ENCODE measurements at regions not wholly inside any gene's neighbourhood (a gene's known extent, or its start where the extent isn't known, plus 50 kb on each side); places are given as distances from the start of the nearest gene placed in this dataset.
"Not testable (repeated sequence)": the region's sequence is repeated elsewhere in the genome, so short reads cannot be mapped to it uniquely, and the experiment has no call there.

- no peak for TF ChIP-seq HMGXB3 (CRISPR knock-in tag; IDR thresholded peaks at IDR 0.05; ENCODE audit: borderline replicate concordance)
Observed at GRCh38 chr4:57719456-57719855, 609.3 kb upstream of the IGFBP7 start (continued).

GRCh38 chr4:57714313-57714712 lies 604.1 kb upstream of the IGFBP7 start:
- in situ Hi-C loops (cut with HindIII; ENCODE audit: extremely low pct_ligation_motif_present, low pct_unique_long_range_greater_than_20kb): not testable (repeated sequence)

GRCh38 chr4:57710053-57710452 lies 599.9 kb upstream of the IGFBP7 start:
- Histone ChIP-seq H3K27me3 (ENCODE audit: control insufficient read depth in 1 of 2, insufficient read depth in 2 of 2, low read length in 2 of 2) (no peaks in the 10 kb centered on the region), H3K4me2 (ENCODE audit: low read depth, low read length) (no peak overlapping the region), H4K20me1 (ENCODE audit: insufficient read depth, low read length) (no peaks in the 10 kb centered on the region), H3K27ac (ENCODE audit: extremely low read length, insufficient read depth, low read length) (no peak overlapping the region), H3K9ac (ENCODE audit: insufficient read depth, low read depth, low read length) (no peak overlapping the region), H3K9me3 (ENCODE audit: low read length) (peaks cover 41% of the 10 kb centered on the region; the same call in 1 of the 2 replicates), H3K4me1 (ENCODE audit: insufficient read depth, low read length) (no peaks in the 10 kb centered on the region), H3K4me3 (replicated peaks in 1 of 3; ENCODE audit: insufficient read depth in 1 of 3, low read depth in 2 of 3, low read length in 3 of 3) (no peak overlapping the region), H3K36me3 (replicated peaks in 1 of 2; ENCODE audit: control insufficient read depth in 1 of 2, insufficient read depth in 2 of 2, low read length in 2 of 2) (no peaks in the 10 kb centered on the region), H3K79me2 (ENCODE audit: insufficient read depth, low read length) (no peaks in the 10 kb centered on the region), H2AFZ (ENCODE audit: low read length) (no peak overlapping the region)
- in situ Hi-C loops (cut with HindIII; ENCODE audit: extremely low pct_ligation_motif_present, low pct_unique_long_range_greater_than_20kb): no loop called here
- DNase-seq (ENCODE audit: low spot score): no peak
- ATAC-seq: no peak
- FAIRE-seq: no peak
- ChIA-PET POLR2A (no interaction called here), CTCF (ENCODE audit: low intra/inter-chr PET ratio, low total read pairs) (no interaction called here)
- 20% methylated on average over 2 of the region's 2 CpGs for WGBS (ENCODE audit: low lambda C conversion rate)
- BruUV-seq (replicated peaks): no TSS peak
- TF ChIP-seq GTF3A (CRISPR knock-in tag; conservative IDR thresholded peaks at IDR 0.05): no peak
- intact Hi-C loops (cut with micrococcal nuclease; ENCODE audit: unreplicated experiment): no loop called here

More at GRCh38 chr4:57714313-57714712, 604.1 kb upstream of the IGFBP7 start:
- H3K9ac ChIP-seq (ENCODE audit: insufficient read depth, low read depth, low read length); H3K79me2 ChIP-seq (ENCODE audit: insufficient read depth, low read length); H3K27ac ChIP-seq (ENCODE audit: extremely low read length, insufficient read depth, low read length); CTCF ChIA-PET (ENCODE audit: low intra/inter-chr PET ratio, low total read pairs); H3K36me3 ChIP-seq (replicated peaks in 1 of 2; ENCODE audit: control insufficient read depth in 1 of 2, insufficient read depth in 2 of 2, low read length in 2 of 2); H3K27me3 ChIP-seq (ENCODE audit: control insufficient read depth in 1 of 2, insufficient read depth in 2 of 2, low read length in 2 of 2); BruUV-seq (replicated peaks); POLR2A ChIA-PET; H3K4me2 ChIP-seq (ENCODE audit: low read depth, low read length); H3K4me3 ChIP-seq (replicated peaks in 1 of 3; ENCODE audit: insufficient read depth in 1 of 3, low read depth in 2 of 3, low read length in 3 of 3); FAIRE-seq; H3K4me1 ChIP-seq (ENCODE audit: insufficient read depth, low read length); intact Hi-C loops (cut with micrococcal nuclease; ENCODE audit: unreplicated experiment); DNase-seq (ENCODE audit: low spot score); ATAC-seq; H2AFZ ChIP-seq (ENCODE audit: low read length); H4K20me1 ChIP-seq (ENCODE audit: insufficient read depth, low read length): not testable (repeated sequence)
- 60% methylated on average over 1 of the region's 10 CpGs for WGBS (ENCODE audit: low lambda C conversion rate)
- H3K9me3 ChIP-seq (ENCODE audit: low read length): 0 out of 2 replicates have a peak, but pooled peaks cover 15% of the 10 kb centered on the region

Measured in HepG2 (cell line).